ENCODE measurements at regions not wholly inside any gene's neighbourhood (a gene's known extent, or its start where the extent isn't known, plus 50 kb on each side); places are given as distances from the start of the nearest gene placed in this dataset.

- Histone ChIP-seq H2AFZ (ENCODE audit: low read length) (no peak overlapping the region), H3K27ac (ENCODE audit: extremely low read length, insufficient read depth, low read length) (no peak overlapping the region), H3K36me3 (replicated peaks in 1 of 2; ENCODE audit: control insufficient read depth in 1 of 2, insufficient read depth in 2 of 2, low read length in 2 of 2) (no peaks in the 10 kb centered on the region), H3K4me2 (ENCODE audit: low read depth, low read length) (no peak overlapping the region), H3K4me3 (replicated peaks in 1 of 3; ENCODE audit: insufficient read depth in 1 of 3, low read depth in 2 of 3, low read length in 3 of 3) (no peak overlapping the region), H4K20me1 (ENCODE audit: insufficient read depth, low read length) (no peaks in the 10 kb centered on the region), H3K27me3 (ENCODE audit: control insufficient read depth in 1 of 2, insufficient read depth in 2 of 2, low read length in 2 of 2) (no peaks in the 10 kb centered on the region), H3K9me3 (ENCODE audit: low read length) (peaks cover 91% of the 10 kb centered on the region), H3K79me2 (ENCODE audit: insufficient read depth, low read length) (no peaks in the 10 kb centered on the region), H3K4me1 (ENCODE audit: insufficient read depth, low read length) (no peaks in the 10 kb centered on the region), H3K9ac (ENCODE audit: insufficient read depth, low read depth, low read length) (no peak overlapping the region)
- in situ Hi-C loops (cut with HindIII; ENCODE audit: extremely low pct_ligation_motif_present, low pct_unique_long_range_greater_than_20kb) (no loop called here), intact Hi-C loops (cut with micrococcal nuclease; ENCODE audit: unreplicated experiment) (no loop called here)
- CTCF ChIA-PET (ENCODE audit: low intra/inter-chr PET ratio, low total read pairs) = no interaction called here
- no TSS peak for BruUV-seq (replicated peaks)
- FAIRE-seq (no peak), DNase-seq (ENCODE audit: low spot score) (no peak), ATAC-seq (no peak)
- POLR2A ChIA-PET = no interaction called here
- TF ChIP-seq SAP130 (CRISPR knock-in tag; IDR thresholded peaks at IDR 0.05; ENCODE audit: low read depth) (no peak), TIGD3 (CRISPR knock-in tag; IDR thresholded peaks at IDR 0.05; ENCODE audit: borderline replicate concordance) (no peak), GFI1 (CRISPR knock-in tag; IDR thresholded peaks at IDR 0.05; ENCODE audit: borderline replicate concordance) (no peak), ZBTB20 (CRISPR knock-in tag; IDR thresholded peaks at IDR 0.05; ENCODE audit: borderline replicate concordance, low read depth) (no peak), HNRNPH1 (optimal IDR thresholded peaks at IDR 0.05; ENCODE audit: low read depth, low read length) (no peak)
These were observed 402.6 kb downstream of the C6orf118 start for GRCh38 chr6:164906766-164907165.

- intact Hi-C loops (cut with micrococcal nuclease; ENCODE audit: unreplicated experiment) = no loop called here
- DNase-seq (ENCODE audit: low spot score) (no peak), ATAC-seq (no peak), FAIRE-seq (no peak)
- peaks cover 91% of the 10 kb centered on the region for H3K9me3 ChIP-seq (ENCODE audit: low read length)
- no peak overlapping the region for H3K9ac ChIP-seq (ENCODE audit: insufficient read depth, low read depth, low read length)
- H2AFZ ChIP-seq (ENCODE audit: low read length) = no peak overlapping the region
- H3K27me3 ChIP-seq (ENCODE audit: control insufficient read depth in 1 of 2, insufficient read depth in 2 of 2, low read length in 2 of 2) = no peaks in the 10 kb centered on the region
- no peak overlapping the region for H3K4me3 ChIP-seq (replicated peaks in 1 of 3; ENCODE audit: insufficient read depth in 1 of 3, low read depth in 2 of 3, low read length in 3 of 3)
- no peak overlapping the region for H3K27ac ChIP-seq (ENCODE audit: extremely low read length, insufficient read depth, low read length)
- H3K79me2 ChIP-seq (ENCODE audit: insufficient read depth, low read length) = no peaks in the 10 kb centered on the region
- ChIA-PET POLR2A (no interaction called here), CTCF (ENCODE audit: low intra/inter-chr PET ratio, low total read pairs) (no interaction called here)
- in situ Hi-C loops (cut with HindIII; ENCODE audit: extremely low pct_ligation_motif_present, low pct_unique_long_range_greater_than_20kb) = no loop called here
- BruUV-seq (replicated peaks) = no TSS peak
- no peaks in the 10 kb centered on the region for H3K4me1 ChIP-seq (ENCODE audit: insufficient read depth, low read length)
- H4K20me1 ChIP-seq (ENCODE audit: insufficient read depth, low read length) = no peaks in the 10 kb centered on the region
- no peak overlapping the region for H3K4me2 ChIP-seq (ENCODE audit: low read depth, low read length)
- no peaks in the 10 kb centered on the region for H3K36me3 ChIP-seq (replicated peaks in 1 of 2; ENCODE audit: control insufficient read depth in 1 of 2, insufficient read depth in 2 of 2, low read length in 2 of 2)
- TF ChIP-seq HMGA1 (CRISPR knock-in tag; conservative IDR thresholded peaks at IDR 0.05) = no peak
- TF ChIP-seq ZFP82 (CRISPR knock-in tag; IDR thresholded peaks at IDR 0.05; ENCODE audit: borderline replicate concordance) = no peak
- TF ChIP-seq ZBTB26 (CRISPR knock-in tag; IDR thresholded peaks at IDR 0.05; ENCODE audit: borderline replicate concordance) = no peak
- TF ChIP-seq AFF4 (CRISPR knock-in tag; IDR thresholded peaks at IDR 0.05) = no peak
- no peak for TF ChIP-seq ERF (CRISPR knock-in tag; IDR thresholded peaks at IDR 0.05)
- TF ChIP-seq PCBP1 (IDR thresholded peaks at IDR 0.05; ENCODE audit: borderline replicate concordance, low read depth, low read length) = no peak
- no peak for TF ChIP-seq MTA3 (CRISPR knock-in tag; IDR thresholded peaks at IDR 0.05)
- no peak for TF ChIP-seq ISX (CRISPR knock-in tag; conservative IDR thresholded peaks at IDR 0.05)
- no peak for TF ChIP-seq SATB2 (CRISPR knock-in tag; IDR thresholded peaks at IDR 0.05)
- TF ChIP-seq ZNF343 (CRISPR knock-in tag; IDR thresholded peaks at IDR 0.05) = no peak
- TF ChIP-seq KLF9 (CRISPR knock-in tag; IDR thresholded peaks at IDR 0.05; ENCODE audit: low read depth) = no peak
These were observed 404.1 kb downstream of the C6orf118 start for GRCh38 chr6:164905311-164905710.

Data from HepG2 (cell line).